NCI-H1092 treated with DMSO at 0.1 percent for 48 hours (cell line): ENCODE measurements at regions not wholly inside any gene's neighbourhood (a gene's known extent, or its start where the extent isn't known, plus 50 kb on each side); places are given as distances from the start of the nearest gene placed in this dataset.

ENCODE experiments used
- DNase-seq: peaks from one replicate; lab custom pipeline; 2025; lab: John Stamatoyannopoulos, UW

GRCh38 chr10:129278686-129279085, 188.4 kb upstream of the MGMT start:
- no peak for DNase-seq

GRCh38 chr10:129279446-129280154, 187.4 kb upstream of the MGMT start:
- DNase-seq: no peak

- DNase-seq: no peak
These were observed 186.9 kb upstream of the MGMT start for GRCh38 chr10:129280155-129280502.

GRCh38 chr10:129280908-129281586, 186.0 kb upstream of the MGMT start:
- DNase-seq: no peak

GRCh38 chr10:129285459-129285858, 181.6 kb upstream of the MGMT start:
- DNase-seq: no peak

GRCh38 chr10:129288999-129289584, 177.9 kb upstream of the MGMT start:
- no peak for DNase-seq

GRCh38 chr10:129293991-129294700, 172.9 kb upstream of the MGMT start:
- no peak for DNase-seq

- no peak for DNase-seq
These were observed 172.1 kb upstream of the MGMT start for GRCh38 chr10:129294944-129295343.

GRCh38 chr10:129305046-129305445, 162.0 kb upstream of the MGMT start:
- no peak for DNase-seq

GRCh38 chr10:129307141-129307540, 159.9 kb upstream of the MGMT start:
- no peak for DNase-seq

- no peak for DNase-seq
These were observed 158.0 kb upstream of the MGMT start for GRCh38 chr10:129308953-129309564.

- no peak for DNase-seq
These were observed 157.5 kb upstream of the MGMT start for GRCh38 chr10:129309565-129309964.

GRCh38 chr10:129310881-129311280, 156.2 kb upstream of the MGMT start:
- no peak for DNase-seq

GRCh38 chr10:129319934-129320333, 147.1 kb upstream of the MGMT start:
- no peak for DNase-seq

- DNase-seq: no peak
These were observed 146.7 kb upstream of the MGMT start for GRCh38 chr10:129320340-129320739.

GRCh38 chr10:129321727-129322126, 145.3 kb upstream of the MGMT start:
- DNase-seq: no peak

GRCh38 chr10:129322933-129323820, 143.9 kb upstream of the MGMT start:
- no peak for DNase-seq

GRCh38 chr10:129323879-129324278, 143.2 kb upstream of the MGMT start:
- DNase-seq: no peak

- DNase-seq: no peak
These were observed 141.1 kb upstream of the MGMT start for GRCh38 chr10:129325893-129326292.

- DNase-seq: no peak
These were observed 138.5 kb upstream of the MGMT start for GRCh38 chr10:129328546-129328945.

- DNase-seq: no peak
These were observed 137.5 kb upstream of the MGMT start for GRCh38 chr10:129329385-129330055.
